ENCODE measurements at regions not wholly inside any gene's neighbourhood (a gene's known extent, or its start where the extent isn't known, plus 50 kb on each side); places are given as distances from the start of the nearest gene placed in this dataset.

DNA sequence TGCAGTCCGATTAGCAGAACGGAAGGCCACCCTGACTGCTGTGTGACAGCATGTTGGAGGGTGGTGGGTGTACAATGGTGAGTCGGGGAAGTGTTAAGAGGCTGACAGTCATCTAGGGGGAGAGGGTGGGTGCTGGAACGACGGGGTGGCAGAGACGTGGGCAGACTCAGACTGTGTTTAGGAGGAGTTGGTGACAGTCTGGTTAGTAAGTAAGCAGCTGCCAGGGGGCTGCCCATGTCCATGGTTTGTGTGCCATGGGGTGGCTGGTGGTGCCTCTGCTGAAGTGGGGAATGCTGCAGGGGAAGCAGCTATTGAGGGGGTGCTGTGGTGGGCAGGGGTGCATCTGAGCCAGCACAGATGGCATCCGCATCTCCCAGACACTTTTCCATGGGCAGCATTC is 51.3 kb upstream of the BOD1 start:
- Histone ChIP-seq H3K9me1 (ENCODE audit: control insufficient read depth, insufficient read depth, low read length) (no peaks in the 10 kb centered on the region), H3K4me2 (ENCODE audit: insufficient read depth, low read length) (no peak overlapping the region), H3K9me3 (replicated peaks; ENCODE audit: control insufficient read depth, insufficient read depth, low read depth, low read length) (no peaks in the 10 kb centered on the region), H3K4me3 (no peak overlapping the region), H3K9ac (ENCODE audit: insufficient read depth in 1 of 2, low read depth in 2 of 2, low read length in 2 of 2) (no peak overlapping the region), H3K4me1 (replicated peaks in 1 of 2; ENCODE audit: control insufficient read depth in 2 of 2, insufficient read depth in 2 of 2, low read length in 2 of 2) (peaks cover 8 to 17% of the 10 kb centered on the region in 2 experiments; a peak in 4 of 5 replicates), H4K20me1 (replicated peaks; ENCODE audit: control insufficient read depth, insufficient read depth, low read length) (no peaks in the 10 kb centered on the region), H3K79me2 (ENCODE audit: control insufficient read depth, insufficient read depth, low read length) (no peaks in the 10 kb centered on the region), H3K27me3 (ENCODE audit: control insufficient read depth in 2 of 2, insufficient read depth in 2 of 2, low read length in 2 of 2) (no peaks in the 10 kb centered on the region), H3K27ac (ENCODE audit: extremely low read depth, low read depth, low read length) (no peak overlapping the region), H2AFZ (ENCODE audit: low read depth, low read length) (no peak overlapping the region), H3K36me3 (ENCODE audit: control insufficient read depth, insufficient read depth, low read length) (no peaks in the 10 kb centered on the region)
- ATAC-seq, result no peak
- 30% methylated on average over 7 of the region's 7 CpGs for WGBS (ENCODE audit: insufficient coverage, low coverage, missing lambda C conversion rate)
- TF ChIP-seq, protein P1, sequence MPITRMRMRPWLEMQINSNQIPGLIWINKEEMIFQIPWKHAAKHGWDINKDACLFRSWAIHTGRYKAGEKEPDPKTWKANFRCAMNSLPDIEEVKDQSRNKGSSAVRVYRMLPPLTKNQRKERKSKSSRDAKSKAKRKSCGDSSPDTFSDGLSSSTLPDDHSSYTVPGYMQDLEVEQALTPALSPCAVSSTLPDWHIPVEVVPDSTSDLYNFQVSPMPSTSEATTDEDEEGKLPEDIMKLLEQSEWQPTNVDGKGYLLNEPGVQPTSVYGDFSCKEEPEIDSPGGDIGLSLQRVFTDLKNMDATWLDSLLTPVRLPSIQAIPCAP (CRISPR knock-in tag; IDR thresholded peaks at IDR 0.05; ENCODE audit: borderline replicate concordance), result no peak
- no peak for TF ChIP-seq THRB (CRISPR knock-in tag; conservative IDR thresholded peaks at IDR 0.05)
- TF ChIP-seq SMARCB1 (IDR thresholded peaks at IDR 0.05; ENCODE audit: insufficient read length, low read depth), result no peak
- no peak for TF ChIP-seq MEIS2 (IDR thresholded peaks at IDR 0.05; ENCODE audit: partially characterized antibody)
- TF ChIP-seq TBP (optimal IDR thresholded peaks at IDR 0.05; ENCODE audit: low read depth, low read length), result no peak
- no peak for TF ChIP-seq MCM3 (IDR thresholded peaks at IDR 0.05)
- TF ChIP-seq MCM5 (IDR thresholded peaks at IDR 0.05; ENCODE audit: low read depth), result no peak
- TF ChIP-seq, protein P2, sequence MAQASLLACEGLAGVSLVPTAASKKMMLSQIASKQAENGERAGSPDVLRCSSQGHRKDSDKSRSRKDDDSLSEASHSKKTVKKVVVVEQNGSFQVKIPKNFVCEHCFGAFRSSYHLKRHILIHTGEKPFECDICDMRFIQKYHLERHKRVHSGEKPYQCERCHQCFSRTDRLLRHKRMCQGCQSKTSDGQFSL (CRISPR knock-in tag; IDR thresholded peaks at IDR 0.05), result no peak
- TF ChIP-seq, protein P2 (tag; IDR thresholded peaks at IDR 0.05), result no peak
- no peak for TF ChIP-seq SAFB2 (IDR thresholded peaks at IDR 0.05; ENCODE audit: borderline replicate concordance, low read depth, low read length, severe bottlenecking)
- no peak for TF ChIP-seq CBX3 (IDR thresholded peaks at IDR 0.05; ENCODE audit: borderline replicate concordance in 1 of 2, low read length in 2 of 2)
- TF ChIP-seq, protein P3, sequence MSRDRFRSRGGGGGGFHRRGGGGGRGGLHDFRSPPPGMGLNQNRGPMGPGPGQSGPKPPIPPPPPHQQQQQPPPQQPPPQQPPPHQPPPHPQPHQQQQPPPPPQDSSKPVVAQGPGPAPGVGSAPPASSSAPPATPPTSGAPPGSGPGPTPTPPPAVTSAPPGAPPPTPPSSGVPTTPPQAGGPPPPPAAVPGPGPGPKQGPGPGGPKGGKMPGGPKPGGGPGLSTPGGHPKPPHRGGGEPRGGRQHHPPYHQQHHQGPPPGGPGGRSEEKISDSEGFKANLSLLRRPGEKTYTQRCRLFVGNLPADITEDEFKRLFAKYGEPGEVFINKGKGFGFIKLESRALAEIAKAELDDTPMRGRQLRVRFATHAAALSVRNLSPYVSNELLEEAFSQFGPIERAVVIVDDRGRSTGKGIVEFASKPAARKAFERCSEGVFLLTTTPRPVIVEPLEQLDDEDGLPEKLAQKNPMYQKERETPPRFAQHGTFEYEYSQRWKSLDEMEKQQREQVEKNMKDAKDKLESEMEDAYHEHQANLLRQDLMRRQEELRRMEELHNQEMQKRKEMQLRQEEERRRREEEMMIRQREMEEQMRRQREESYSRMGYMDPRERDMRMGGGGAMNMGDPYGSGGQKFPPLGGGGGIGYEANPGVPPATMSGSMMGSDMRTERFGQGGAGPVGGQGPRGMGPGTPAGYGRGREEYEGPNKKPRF (IDR thresholded peaks at IDR 0.05; ENCODE audit: low read depth, low read length), result no peak
- TF ChIP-seq ZZZ3 (IDR thresholded peaks at IDR 0.05), result no peak
- no peak for TF ChIP-seq EGR1 (conservative IDR thresholded peaks at IDR 0.05)
- no peak for TF ChIP-seq EP300 (IDR thresholded peaks at IDR 0.05; ENCODE audit: low read length)
- TF ChIP-seq ATF1 (CRISPR knock-in tag; IDR thresholded peaks at IDR 0.05), result no peak
- no peak for TF ChIP-seq ATF1 (tag; IDR thresholded peaks at IDR 0.05)
- TF ChIP-seq BDP1 (IDR thresholded peaks at IDR 0.05; ENCODE audit: insufficient read depth, insufficient read length), result no peak
- TF ChIP-seq TAF9B (IDR thresholded peaks at IDR 0.05; ENCODE audit: partially characterized antibody), result no peak
- no peak for TF ChIP-seq NONO (IDR thresholded peaks at IDR 0.05; ENCODE audit: low read depth in 2 of 2, low read length in 1 of 2)
- TF ChIP-seq ZNF445 (CRISPR knock-in tag; IDR thresholded peaks at IDR 0.05; ENCODE audit: low read depth), result no peak
- TF ChIP-seq MTA3 (IDR thresholded peaks at IDR 0.05; ENCODE audit: borderline replicate concordance), result no peak
- in situ Hi-C loops (cut with MboI) (no loop called here), intact Hi-C loops (cut with micrococcal nuclease) (no loop called here)
- ChIA-PET POLR2A (no interaction called here), CTCF (ENCODE audit: low intra/inter-chr PET ratio) (no interaction called here)
- no peak for DNase-seq (ENCODE audit: extremely low read depth in 1 of 4, low spot score in 3 of 4)
- BruUV-seq (replicated peaks), result no TSS peak
- FAIRE-seq, result no peak

All from K562 (cell line).